Astrocyte of the cerebellum (primary cell): ENCODE measurements at regions not wholly inside any gene's neighbourhood (a gene's known extent, or its start where the extent isn't known, plus 50 kb on each side); places are given as distances from the start of the nearest gene placed in this dataset.

Source experiments
- DNase-seq: peaks from one replicate; pipeline ENCODE4 v3.0.0-alpha.2; 2011; ENCODE audit warnings: low read depth
- H3K4me3 ChIP-seq: 2 replicates; pipeline ENCODE4 v1.5.1; 2011; ENCODE audit warnings: mild to moderate bottlenecking, low read depth, low read length, moderate library complexity
- in situ Hi-C: cut with HindIII; loops from 2 replicates; pipeline ENCODE4 v1.10.0; 2017; ENCODE audit warnings: low sequenced_read_pairs
- TF ChIP-seq, protein P1 (sequence below): IDR thresholded peaks from 2 replicates; pipeline ENCODE4 v1.5.1; 2012; ENCODE audit warnings: low read length, low read depth, moderate library complexity, mild to moderate bottlenecking; ENCODE audit errors: missing control alignments

DNA sequence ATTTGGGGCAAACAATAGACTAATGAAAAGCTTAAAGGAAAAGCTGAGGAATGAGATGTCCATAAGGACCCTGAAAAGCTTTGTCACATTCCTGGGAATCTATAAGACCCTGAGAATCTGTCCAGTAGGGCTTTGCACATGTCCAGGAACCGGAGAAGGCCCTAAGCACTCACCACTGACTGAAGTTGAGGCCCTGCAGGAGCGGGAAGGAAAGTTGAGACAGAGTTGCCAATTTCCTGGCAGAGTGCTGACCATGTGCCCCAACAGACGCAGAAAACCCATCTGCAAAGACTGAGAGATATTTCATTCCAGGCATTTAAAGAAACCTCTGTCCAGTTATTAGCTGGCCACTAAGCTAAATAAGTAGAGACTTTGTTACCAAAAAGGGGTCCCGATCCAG is 890.5 kb downstream of the UQCRFS1 start:
- in situ Hi-C loops, result loop anchor here (5.0 to 10.0 kb wide), 2 partner anchors 80 to 348 kb away; no protein-coding TSS in a partner anchor
- TF ChIP-seq, protein P1, sequence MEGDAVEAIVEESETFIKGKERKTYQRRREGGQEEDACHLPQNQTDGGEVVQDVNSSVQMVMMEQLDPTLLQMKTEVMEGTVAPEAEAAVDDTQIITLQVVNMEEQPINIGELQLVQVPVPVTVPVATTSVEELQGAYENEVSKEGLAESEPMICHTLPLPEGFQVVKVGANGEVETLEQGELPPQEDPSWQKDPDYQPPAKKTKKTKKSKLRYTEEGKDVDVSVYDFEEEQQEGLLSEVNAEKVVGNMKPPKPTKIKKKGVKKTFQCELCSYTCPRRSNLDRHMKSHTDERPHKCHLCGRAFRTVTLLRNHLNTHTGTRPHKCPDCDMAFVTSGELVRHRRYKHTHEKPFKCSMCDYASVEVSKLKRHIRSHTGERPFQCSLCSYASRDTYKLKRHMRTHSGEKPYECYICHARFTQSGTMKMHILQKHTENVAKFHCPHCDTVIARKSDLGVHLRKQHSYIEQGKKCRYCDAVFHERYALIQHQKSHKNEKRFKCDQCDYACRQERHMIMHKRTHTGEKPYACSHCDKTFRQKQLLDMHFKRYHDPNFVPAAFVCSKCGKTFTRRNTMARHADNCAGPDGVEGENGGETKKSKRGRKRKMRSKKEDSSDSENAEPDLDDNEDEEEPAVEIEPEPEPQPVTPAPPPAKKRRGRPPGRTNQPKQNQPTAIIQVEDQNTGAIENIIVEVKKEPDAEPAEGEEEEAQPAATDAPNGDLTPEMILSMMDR, result no peak

DNA sequence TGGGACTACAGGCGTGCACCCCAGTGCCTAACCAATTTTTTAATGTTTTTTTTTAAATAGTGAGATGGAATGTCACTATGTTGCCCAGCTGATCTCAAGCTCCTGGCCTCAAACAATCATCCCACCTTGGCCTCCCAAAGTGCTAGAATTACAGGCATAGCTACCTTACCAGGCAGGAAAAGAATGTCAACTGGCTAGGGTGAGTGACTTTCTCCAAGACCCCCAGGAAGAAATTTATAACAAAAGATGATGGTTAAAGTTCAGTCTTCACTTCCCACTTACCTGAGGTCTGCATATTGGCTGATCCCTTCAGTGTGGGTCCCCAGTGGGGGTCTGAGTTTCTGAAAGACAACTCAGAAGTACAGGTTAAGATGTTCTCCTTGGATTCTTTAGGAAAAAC is 893.0 kb downstream of the UQCRFS1 start:
- in situ Hi-C loops, result loop anchor here (5.0 to 10.0 kb wide), 2 partner anchors 78 to 345 kb away; no protein-coding TSS in a partner anchor

More for the DNA sequence above, 890.5 kb downstream of the UQCRFS1 start:
- no peak overlapping the region for H3K4me3 ChIP-seq
- no peak for DNase-seq

DNA sequence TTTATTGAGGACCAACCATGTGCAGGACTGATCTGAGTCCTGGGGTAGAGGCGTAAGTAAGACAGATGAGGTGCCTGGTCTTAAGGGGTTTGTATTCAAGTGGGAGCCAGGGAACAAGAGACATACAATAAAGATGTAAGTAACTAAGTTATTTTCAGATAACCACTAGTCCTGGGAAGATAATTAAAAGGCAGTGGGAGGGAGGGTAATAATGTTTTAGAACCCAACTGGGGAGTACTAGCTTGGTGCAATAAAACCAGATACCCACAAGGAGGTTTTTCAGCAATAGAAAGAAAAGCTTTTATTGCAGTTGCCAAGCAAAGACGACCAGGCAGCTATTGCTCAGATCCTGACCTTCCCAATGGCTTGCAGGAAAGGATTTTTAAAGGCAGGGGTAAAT is 893.7 kb downstream of the UQCRFS1 start:
- in situ Hi-C loops, result no loop called here
- TF ChIP-seq, protein P1, result no peak
- H3K4me3 ChIP-seq, result no peak overlapping the region
- no peak for DNase-seq

More for the DNA sequence above, 893.0 kb downstream of the UQCRFS1 start:
- H3K4me3 ChIP-seq, result no peak overlapping the region
- DNase-seq, result no peak
- TF ChIP-seq, protein P1, result no peak

DNA sequence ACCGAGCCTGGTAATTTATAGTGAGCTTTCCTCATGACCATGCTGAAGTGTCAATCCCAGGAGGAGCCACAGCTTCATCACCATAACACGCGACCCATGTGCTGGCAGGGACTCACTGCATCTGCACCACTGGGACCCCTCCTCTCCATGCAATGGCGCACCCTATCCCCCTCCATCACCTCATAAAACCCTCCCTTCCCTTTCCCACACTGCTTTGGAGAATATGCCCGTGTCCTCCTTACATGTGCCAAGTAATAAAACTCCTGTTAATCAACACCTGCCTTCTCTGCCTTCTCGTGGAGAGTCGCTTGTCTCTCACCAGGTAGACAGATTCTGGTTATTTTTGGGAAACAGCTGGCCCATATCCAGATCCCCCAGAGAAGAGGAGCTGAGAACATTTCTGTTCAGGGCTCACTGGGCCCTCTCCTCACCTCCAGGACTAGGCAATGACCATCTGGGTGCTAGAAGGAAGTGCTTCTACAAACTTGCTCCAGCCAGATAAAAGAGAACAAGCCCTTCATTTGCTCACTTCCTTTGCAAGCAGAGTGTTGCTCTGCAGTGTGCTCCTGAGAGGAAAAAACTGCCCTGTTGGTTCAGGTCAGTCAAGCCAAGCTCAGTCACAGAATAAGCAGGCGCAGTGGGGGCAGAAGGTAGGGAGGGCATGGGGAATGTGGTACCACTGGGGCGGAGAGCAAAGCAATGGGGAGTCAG is 894.3 kb downstream of the UQCRFS1 start:
- no peak for DNase-seq
- in situ Hi-C loops, result no loop called here
- TF ChIP-seq, protein P1, result no peak
- no peak overlapping the region for H3K4me3 ChIP-seq

DNA sequence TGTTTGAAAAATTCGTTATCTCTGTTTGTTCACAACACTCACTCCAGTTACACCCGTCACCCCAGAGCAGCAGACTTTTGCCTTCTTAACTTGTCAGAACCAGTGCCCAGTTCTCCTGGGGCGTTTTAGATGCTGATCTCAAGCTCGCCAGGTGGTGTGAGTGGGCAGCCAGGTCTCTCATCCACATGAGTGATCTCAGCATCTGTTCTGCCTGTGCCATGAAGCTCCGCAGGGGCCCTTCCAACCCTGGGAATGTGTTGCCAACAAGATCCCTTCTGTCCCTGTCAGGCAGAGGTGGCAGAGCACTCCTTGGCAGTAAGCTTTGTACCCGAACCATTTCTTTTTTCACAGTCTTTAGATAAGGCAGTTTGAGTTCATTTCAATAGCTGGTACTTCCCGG is 896.5 kb downstream of the UQCRFS1 start:
- in situ Hi-C loops, result no loop called here
- H3K4me3 ChIP-seq, result no peak overlapping the region
- TF ChIP-seq, protein P1, result no peak
- DNase-seq, result no peak

DNA sequence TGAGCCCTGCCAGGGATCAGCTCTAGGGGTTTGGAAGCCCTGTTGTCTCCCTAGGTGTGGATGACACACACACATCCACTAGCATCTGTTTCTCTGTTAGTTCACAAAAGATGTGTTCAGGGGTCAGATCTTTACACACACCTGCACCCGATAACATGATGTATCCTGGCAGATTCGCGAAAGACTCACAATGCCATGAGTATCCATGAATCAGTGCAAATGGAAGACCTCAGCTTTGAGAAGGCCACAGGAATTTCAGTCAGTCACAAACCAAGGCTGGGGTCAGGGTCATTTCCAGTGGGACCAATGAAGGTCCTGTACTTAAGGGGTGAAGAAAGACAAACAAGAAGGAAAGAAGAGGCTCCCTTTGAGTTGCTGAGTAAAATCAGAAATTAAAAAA is 898.2 kb downstream of the UQCRFS1 start:
- TF ChIP-seq, protein P1, result no peak
- no peak for DNase-seq
- in situ Hi-C loops, result no loop called here
- no peak overlapping the region for H3K4me3 ChIP-seq
